Liver (tissue), 2 donors: ENCODE measurements at regions not wholly inside any gene's neighbourhood (a gene's known extent, or its start where the extent isn't known, plus 50 kb on each side); places are given as distances from the start of the nearest gene placed in this dataset.

ENCODE experiments used
- MAX ChIP-seq: IDR thresholded peaks from 2 replicates; pipeline ENCODE4 v1.6.1; 2016; ENCODE audit warnings: antibody characterized with exemption
- SP1 ChIP-seq: IDR thresholded peaks from 2 replicates; pipeline ENCODE4 v1.6.1; 2018; ENCODE audit warnings: antibody characterized with exemption, mild to moderate bottlenecking
- donor health status: healthy.

GRCh38 chr18:64956465-64956864, 794.3 kb upstream of the CDH7 start:
- TF ChIP-seq SP1 = no peak
- TF ChIP-seq MAX = no peak
